Activated CD8-positive, alpha-beta T cell treated with anti-CD3 and anti-CD28 coated beads for 36 hours (primary cell): ENCODE measurements at regions not wholly inside any gene's neighbourhood (a gene's known extent, or its start where the extent isn't known, plus 50 kb on each side); places are given as distances from the start of the nearest gene placed in this dataset.

Experiments used
- ATAC-seq: fragments of 200-7000 bp; cut with Tn5 transposase; one replicate; pipeline ENCODE4 v1.10.0; 2021; ENCODE audit warnings: mild to moderate bottlenecking, moderate library complexity
- CTCF ChIA-PET: fragments of 350-600 bp; sonication (Branson Sonifier 250); formaldehyde crosslinking; loops from one replicate; lab custom pipeline; 2021; ENCODE audit warnings: antibody characterized with exemption; lab: Charles Lee
- POLR2A ChIA-PET: fragments of 350-600 bp; sonication (Branson Sonifier 250); formaldehyde crosslinking; loops from one replicate; lab custom pipeline; 2021; ENCODE audit warnings: antibody characterized with exemption; lab: Charles Lee
- DNase-seq: peaks from one replicate; pipeline ENCODE4 v3.0.0-alpha.2; 2020
- H3K27ac Mint-ChIP-seq: one replicate; pipeline ENCODE4 v1.8.0; 2021; ENCODE audit warnings: mild to moderate bottlenecking, mixed read lengths
- H3K27me3 Mint-ChIP-seq: one replicate; pipeline ENCODE4 v1.8.0; 2021; ENCODE audit warnings: mixed read lengths
- H3K36me3 Mint-ChIP-seq: one replicate; pipeline ENCODE4 v1.8.0; 2021; ENCODE audit warnings: low read depth, mixed read lengths
- H3K4me1 Mint-ChIP-seq: one replicate; pipeline ENCODE4 v1.8.0; 2021; ENCODE audit warnings: low read depth, mixed read lengths
- H3K4me3 Mint-ChIP-seq: one replicate; pipeline ENCODE4 v1.8.0; 2021; ENCODE audit warnings: mild to moderate bottlenecking, moderate library complexity, mixed read lengths
- H3K9me3 Mint-ChIP-seq: one replicate; pipeline ENCODE4 v1.8.0; 2021; ENCODE audit warnings: mixed read lengths
- CTCF ChIP-seq: fragments of 200-600 bp; IDR thresholded peaks from one replicate; pipeline ENCODE4 v1.8.0; 2022; ENCODE audit warnings: antibody characterized with exemption, mild to moderate bottlenecking
- intact Hi-C: fragments of 100-400 bp; cut with micrococcal nuclease; formaldehyde crosslinking; loops from one replicate; pipeline ENCODE4 v1.10.0; 2022

GRCh38 chr2:196528486-196529223, 110.9 kb upstream of the CCDC150 start:
- Mint-ChIP-seq H3K36me3 (no peaks in the 10 kb centered on the region), H3K4me1 (peaks cover 3% of the 10 kb centered on the region), H3K27ac (no peak overlapping the region), H3K9me3 (peaks cover 1% of the 10 kb centered on the region), H3K27me3 (peaks cover 2% of the 10 kb centered on the region), H3K4me3 (no peak overlapping the region)
- POLR2A ChIA-PET = no interaction called here
- intact Hi-C loops = no loop called here
- CTCF ChIA-PET = no interaction called here
- peak; percentile 58 for ATAC-seq
- TF ChIP-seq CTCF = no peak
- no peak for DNase-seq

- H3K9me3 Mint-ChIP-seq = peaks cover 1% of the 10 kb centered on the region
- H3K4me1 Mint-ChIP-seq = peaks cover 5% of the 10 kb centered on the region
- peaks cover 7% of the 10 kb centered on the region for H3K27me3 Mint-ChIP-seq
- H3K36me3 Mint-ChIP-seq = no peaks in the 10 kb centered on the region
- H3K4me3 Mint-ChIP-seq = no peak overlapping the region
- DNase-seq = no peak
- TF ChIP-seq CTCF = no peak
- no peak overlapping the region for H3K27ac Mint-ChIP-seq
- peak; percentile 55 for ATAC-seq
- POLR2A ChIA-PET = no interaction called here
- intact Hi-C loops = no loop called here
- CTCF ChIA-PET = no interaction called here
Measured at GRCh38 chr2:196530910-196531309, 108.6 kb upstream of the CCDC150 start.

GRCh38 chr2:196533772-196534397, 105.6 kb upstream of the CCDC150 start:
- Mint-ChIP-seq H3K4me3 (no peak overlapping the region), H3K27me3 (peaks cover 5% of the 10 kb centered on the region), H3K36me3 (no peaks in the 10 kb centered on the region), H3K4me1 (peaks cover 5% of the 10 kb centered on the region), H3K9me3 (no peaks in the 10 kb centered on the region), H3K27ac (no peak overlapping the region)
- DNase-seq = no peak
- ATAC-seq = no peak
- CTCF ChIA-PET = interaction anchor here (1.2 kb wide), 1 partner anchor 217 kb away, joined by 3 read pairs; no protein-coding TSS in a partner anchor
- intact Hi-C loops = no loop called here
- no peak for TF ChIP-seq CTCF
- POLR2A ChIA-PET = no interaction called here

- intact Hi-C loops = no loop called here
- ChIA-PET CTCF (no interaction called here), POLR2A (no interaction called here)
- no peak for TF ChIP-seq CTCF
- DNase-seq (no peak), ATAC-seq (no peak)
- H3K4me3 Mint-ChIP-seq = no peak overlapping the region
- no peaks in the 10 kb centered on the region for H3K36me3 Mint-ChIP-seq
- no peak overlapping the region for H3K27ac Mint-ChIP-seq
- peaks cover 5% of the 10 kb centered on the region for H3K4me1 Mint-ChIP-seq
- H3K9me3 Mint-ChIP-seq = no peaks in the 10 kb centered on the region
- peaks cover 5% of the 10 kb centered on the region for H3K27me3 Mint-ChIP-seq
Measured at GRCh38 chr2:196534495-196534894, 105.0 kb upstream of the CCDC150 start.

- Mint-ChIP-seq H3K27ac (no peak overlapping the region), H3K27me3 (peaks cover 5% of the 10 kb centered on the region), H3K36me3 (no peaks in the 10 kb centered on the region), H3K4me3 (no peak overlapping the region), H3K9me3 (no peaks in the 10 kb centered on the region), H3K4me1 (peaks cover 5% of the 10 kb centered on the region)
- DNase-seq (no peak), ATAC-seq (no peak)
- intact Hi-C loops = no loop called here
- no peak for TF ChIP-seq CTCF
- POLR2A ChIA-PET = no interaction called here
- CTCF ChIA-PET = no interaction called here
Measured at GRCh38 chr2:196535061-196535460, 104.5 kb upstream of the CCDC150 start.
